ENCODE measurements at regions not wholly inside any gene's neighbourhood (a gene's known extent, or its start where the extent isn't known, plus 50 kb on each side); places are given as distances from the start of the nearest gene placed in this dataset.

GRCh38 chr16:64889446-64889845 lies 232.4 kb downstream of the CDH11 start:
- no peak for TF ChIP-seq CTCF (IDR thresholded peaks at IDR 0.05; ENCODE audit: poor library complexity)
- no peak for TF ChIP-seq EZH2phosphoT487 (IDR thresholded peaks at IDR 0.05; ENCODE audit: low read depth, severe bottlenecking, unreplicated experiment)
- no peak for TF ChIP-seq EZH2 (IDR thresholded peaks at IDR 0.05; ENCODE audit: borderline replicate concordance)
